Loucy (cell line): ENCODE measurements at regions not wholly inside any gene's neighbourhood (a gene's known extent, or its start where the extent isn't known, plus 50 kb on each side); places are given as distances from the start of the nearest gene placed in this dataset.

Source experiments
- H2AFZ ChIP-seq: fragments of 200-600 bp; sonication (generic); 2 replicates; pipeline ENCODE4 v1.6.0; 2016; ENCODE audit warnings: antibody characterized with exemption, mild to moderate bottlenecking, low read length, moderate library complexity
- H3F3A ChIP-seq: fragments of 200-600 bp; 2 replicates; pipeline ENCODE4 v1.6.0; 2016; ENCODE audit warnings: antibody characterized with exemption, low read depth, mild to moderate bottlenecking
- H3K27me3 ChIP-seq: fragments of 200-600 bp; sonication (generic); 2 replicates; pipeline ENCODE4 v1.6.1; 2014; ENCODE audit warnings: low read length, mild to moderate bottlenecking; ENCODE audit not compliant: insufficient read depth, poor library complexity, severe bottlenecking
- H3K36me3 ChIP-seq: fragments of 200-600 bp; sonication (generic); 2 replicates; pipeline ENCODE4 v1.6.1; 2016; ENCODE audit warnings: low read length; ENCODE audit not compliant: insufficient read depth
- H3K4me1 ChIP-seq: fragments of 200-600 bp; sonication (generic); 2 replicates; pipeline ENCODE4 v1.5.1; 2014; ENCODE audit warnings: low read length, mild to moderate bottlenecking; ENCODE audit not compliant: insufficient read depth, poor library complexity, severe bottlenecking
- H3K4me2 ChIP-seq: fragments of 200-600 bp; sonication (generic); 2 replicates; pipeline ENCODE4 v1.6.0; 2014; ENCODE audit warnings: antibody characterized with exemption, low read length, low read depth, mild to moderate bottlenecking; ENCODE audit not compliant: poor library complexity, severe bottlenecking
- H3K4me3 ChIP-seq: fragments of 200-600 bp; sonication (generic); 2 replicates; pipeline ENCODE4 v1.5.1; 2014; ENCODE audit warnings: low read length, mild to moderate bottlenecking, mixed read lengths; ENCODE audit not compliant: poor library complexity, severe bottlenecking
- H3K79me2 ChIP-seq: fragments of 200-600 bp; sonication (generic); 2 replicates; pipeline ENCODE4 v1.6.1; 2014; ENCODE audit warnings: low read length; ENCODE audit not compliant: insufficient read depth
- H3K9ac ChIP-seq: fragments of 200-600 bp; sonication (generic); 2 replicates; pipeline ENCODE4 v1.6.0; 2014; ENCODE audit warnings: mild to moderate bottlenecking, low read depth, low read length, moderate library complexity; ENCODE audit not compliant: poor library complexity, severe bottlenecking
- H3K9me2 ChIP-seq: fragments of 200-600 bp; sonication (generic); replicated peaks from 2 replicates; pipeline ENCODE4 v1.6.1; 2016; ENCODE audit warnings: low read depth, low read length, mixed read lengths
- H3K9me3 ChIP-seq: fragments of 200-600 bp; sonication (generic); 2 replicates; pipeline ENCODE4 v1.6.1; 2014; ENCODE audit warnings: mild to moderate bottlenecking, antibody characterized with exemption, low read length, low read depth; ENCODE audit not compliant: insufficient read depth
- H4K20me1 ChIP-seq: fragments of 200-600 bp; sonication (generic); 2 replicates; pipeline ENCODE4 v1.6.0; 2014; ENCODE audit warnings: antibody characterized with exemption, low read length, mild to moderate bottlenecking; ENCODE audit not compliant: insufficient read depth, poor library complexity, severe bottlenecking
- EZH2phosphoT487 ChIP-seq: fragments of 200-600 bp; IDR thresholded peaks from 2 replicates; pipeline ENCODE4 v1.6.1; 2018; ENCODE audit warnings: antibody characterized with exemption, mild to moderate bottlenecking, moderate library complexity, borderline replicate concordance
- TF ChIP-seq, protein P1 (sequence below): fragments of 200-600 bp; sonication (generic); conservative IDR thresholded peaks from 2 replicates; pipeline ENCODE4 v1.5.1; 2014; ENCODE audit warnings: mild to moderate bottlenecking, antibody characterized with exemption, low read length

DNA sequence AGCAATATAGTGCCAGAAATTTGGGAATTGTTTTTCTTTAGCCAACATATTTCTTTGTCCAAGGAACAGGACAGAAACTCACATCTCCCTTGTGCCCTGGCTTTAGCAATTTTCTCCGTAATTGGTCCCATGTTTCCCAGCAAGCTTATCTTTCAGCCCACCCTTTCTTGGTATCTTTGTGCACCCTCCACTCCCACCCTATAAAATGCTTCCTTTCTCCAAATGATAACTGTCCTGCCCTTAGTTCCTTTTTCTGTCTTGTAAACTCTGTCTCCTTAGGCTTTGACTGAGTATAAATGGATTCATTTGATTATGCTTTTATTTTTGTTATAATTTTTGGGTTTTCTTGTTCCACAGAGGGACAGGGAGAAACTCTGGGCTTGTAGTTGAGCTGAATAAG, 442.8 kb downstream of the ATP23 start:
- H3K9ac ChIP-seq = no peak overlapping the region
- no peaks in the 10 kb centered on the region for H3K4me1 ChIP-seq
- H3K9me2 ChIP-seq = no peaks in the 10 kb centered on the region
- no peaks in the 10 kb centered on the region for H3F3A ChIP-seq
- no peak overlapping the region for H3K4me3 ChIP-seq
- H3K4me2 ChIP-seq = no peak overlapping the region
- H3K79me2 ChIP-seq = no peaks in the 10 kb centered on the region
- H3K36me3 ChIP-seq = no peaks in the 10 kb centered on the region
- no peaks in the 10 kb centered on the region for H3K9me3 ChIP-seq
- H3K27me3 ChIP-seq = no peaks in the 10 kb centered on the region
- no peak overlapping the region for H2AFZ ChIP-seq
- TF ChIP-seq, protein P1, sequence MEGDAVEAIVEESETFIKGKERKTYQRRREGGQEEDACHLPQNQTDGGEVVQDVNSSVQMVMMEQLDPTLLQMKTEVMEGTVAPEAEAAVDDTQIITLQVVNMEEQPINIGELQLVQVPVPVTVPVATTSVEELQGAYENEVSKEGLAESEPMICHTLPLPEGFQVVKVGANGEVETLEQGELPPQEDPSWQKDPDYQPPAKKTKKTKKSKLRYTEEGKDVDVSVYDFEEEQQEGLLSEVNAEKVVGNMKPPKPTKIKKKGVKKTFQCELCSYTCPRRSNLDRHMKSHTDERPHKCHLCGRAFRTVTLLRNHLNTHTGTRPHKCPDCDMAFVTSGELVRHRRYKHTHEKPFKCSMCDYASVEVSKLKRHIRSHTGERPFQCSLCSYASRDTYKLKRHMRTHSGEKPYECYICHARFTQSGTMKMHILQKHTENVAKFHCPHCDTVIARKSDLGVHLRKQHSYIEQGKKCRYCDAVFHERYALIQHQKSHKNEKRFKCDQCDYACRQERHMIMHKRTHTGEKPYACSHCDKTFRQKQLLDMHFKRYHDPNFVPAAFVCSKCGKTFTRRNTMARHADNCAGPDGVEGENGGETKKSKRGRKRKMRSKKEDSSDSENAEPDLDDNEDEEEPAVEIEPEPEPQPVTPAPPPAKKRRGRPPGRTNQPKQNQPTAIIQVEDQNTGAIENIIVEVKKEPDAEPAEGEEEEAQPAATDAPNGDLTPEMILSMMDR = no peak
- no peak for TF ChIP-seq EZH2phosphoT487
- H4K20me1 ChIP-seq = no peaks in the 10 kb centered on the region

DNA sequence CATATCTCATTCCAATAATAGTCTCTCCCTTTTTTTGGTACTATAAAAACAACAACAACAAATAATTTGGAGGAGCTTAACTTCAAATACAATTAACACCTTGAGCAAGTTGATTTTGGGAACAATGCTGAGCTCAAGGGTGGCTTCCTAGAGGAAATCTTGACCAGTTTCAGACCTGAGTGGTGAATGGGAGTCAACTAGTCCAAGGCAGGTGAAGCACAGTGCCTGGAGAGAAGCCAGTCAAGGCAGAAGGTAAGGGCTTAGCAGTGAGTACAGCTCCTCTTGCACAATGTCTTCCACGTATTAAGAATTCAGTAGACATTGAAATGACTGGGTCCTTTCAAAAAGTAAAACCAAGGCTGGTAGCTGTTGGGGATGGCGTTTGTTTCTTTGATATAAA, 444.8 kb downstream of the ATP23 start:
- H3K4me3 ChIP-seq = no peak overlapping the region
- no peaks in the 10 kb centered on the region for H3K79me2 ChIP-seq
- H3K4me1 ChIP-seq = no peaks in the 10 kb centered on the region
- H3K36me3 ChIP-seq = no peaks in the 10 kb centered on the region
- H3K9ac ChIP-seq = no peak overlapping the region
- TF ChIP-seq, protein P1 = no peak
- no peak for TF ChIP-seq EZH2phosphoT487
- H3K4me2 ChIP-seq = no peak overlapping the region
- no peaks in the 10 kb centered on the region for H3K9me2 ChIP-seq
- no peaks in the 10 kb centered on the region for H3K9me3 ChIP-seq
- H3K27me3 ChIP-seq = no peaks in the 10 kb centered on the region
- no peak overlapping the region for H2AFZ ChIP-seq
- no peaks in the 10 kb centered on the region for H3F3A ChIP-seq
- H4K20me1 ChIP-seq = no peaks in the 10 kb centered on the region

DNA sequence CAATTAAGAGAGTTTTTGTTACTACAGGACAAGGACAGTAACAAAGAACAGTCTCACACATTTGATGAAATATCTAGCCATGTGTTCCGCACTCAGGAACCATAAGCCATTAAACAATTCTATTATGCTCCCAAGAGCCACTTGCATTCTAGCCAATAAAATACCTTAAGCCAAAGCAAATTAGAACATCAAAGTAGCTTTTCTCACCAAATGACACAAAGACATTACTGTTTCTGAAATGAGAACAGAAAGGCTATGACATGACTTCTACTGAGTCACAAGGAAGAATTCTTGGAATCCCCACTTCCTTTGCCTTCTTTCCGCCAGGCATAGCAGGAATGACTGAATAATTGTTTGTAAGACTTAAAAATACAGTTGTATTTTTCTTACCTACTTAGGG, 445.8 kb downstream of the ATP23 start:
- Histone ChIP-seq H3K4me3 (no peak overlapping the region), H3K36me3 (no peaks in the 10 kb centered on the region), H3K9ac (no peak overlapping the region), H3K9me2 (no peaks in the 10 kb centered on the region), H3K4me1 (no peaks in the 10 kb centered on the region), H4K20me1 (no peaks in the 10 kb centered on the region), H3F3A (no peaks in the 10 kb centered on the region), H3K9me3 (no peaks in the 10 kb centered on the region), H3K79me2 (no peaks in the 10 kb centered on the region), H2AFZ (no peak overlapping the region), H3K27me3 (no peaks in the 10 kb centered on the region), H3K4me2 (no peak overlapping the region)
- TF ChIP-seq EZH2phosphoT487 = no peak
- TF ChIP-seq, protein P1 = no peak
